OCI-LY1 (cell line): ENCODE measurements at regions not wholly inside any gene's neighbourhood (a gene's known extent, or its start where the extent isn't known, plus 50 kb on each side); places are given as distances from the start of the nearest gene placed in this dataset.
"Not testable (repeated sequence)": the region's sequence is repeated elsewhere in the genome, so short reads cannot be mapped to it uniquely, and the experiment has no call there.

ENCODE experiments used
- H2AFZ ChIP-seq: fragments of 200-600 bp; sonication (generic), shearing (Covaris generic); 2 replicates; pipeline ENCODE4 v1.6.0; 2014; ENCODE audit warnings: antibody characterized with exemption, mild to moderate bottlenecking, low read length
- H3F3A ChIP-seq: fragments of 200-600 bp; sonication (generic), shearing (Covaris generic); 2 replicates; pipeline ENCODE4 v1.6.0; 2014; ENCODE audit warnings: mild to moderate bottlenecking, antibody characterized with exemption, low read length, moderate library complexity; ENCODE audit not compliant: insufficient read depth
- H3K27ac ChIP-seq: fragments of 200-600 bp; sonication (generic); 2 replicates; pipeline ENCODE4 v1.5.1; 2014; ENCODE audit warnings: low read length, mixed run types, mild to moderate bottlenecking, low read depth; ENCODE audit not compliant: poor library complexity, severe bottlenecking
- H3K27me3 ChIP-seq: fragments of 200-600 bp; sonication (generic); 2 replicates; pipeline ENCODE4 v1.6.0; 2014; ENCODE audit warnings: antibody characterized with exemption, mild to moderate bottlenecking, low read length, moderate library complexity; ENCODE audit not compliant: insufficient read depth
- H3K36me3 ChIP-seq: fragments of 200-600 bp; sonication (generic); 2 replicates; pipeline ENCODE4 v1.6.1; 2014; ENCODE audit warnings: mild to moderate bottlenecking, antibody characterized with exemption, low read length, moderate library complexity, mixed read lengths; ENCODE audit not compliant: insufficient read depth
- H3K4me1 ChIP-seq: fragments of 200-600 bp; sonication (generic); 2 replicates; pipeline ENCODE4 v1.5.1; 2014; ENCODE audit warnings: mild to moderate bottlenecking, low read length, moderate library complexity; ENCODE audit not compliant: insufficient read depth, severe bottlenecking
- H3K4me2 ChIP-seq: fragments of 200-600 bp; sonication (generic), shearing (Covaris generic); 2 replicates; pipeline ENCODE4 v1.6.1; 2014; ENCODE audit warnings: low read length
- H3K4me3 ChIP-seq: fragments of 200-600 bp; sonication (generic); 2 replicates; pipeline ENCODE4 v1.5.1; 2014; ENCODE audit warnings: low read length, low read depth, mild to moderate bottlenecking, mixed read lengths; ENCODE audit not compliant: poor library complexity, severe bottlenecking
- H3K79me2 ChIP-seq: fragments of 200-600 bp; shearing (Covaris generic); 2 replicates; pipeline ENCODE4 v1.6.1; 2016; ENCODE audit warnings: mixed run types, low read length, mixed read lengths; ENCODE audit not compliant: insufficient read depth
- H3K9ac ChIP-seq: fragments of 200-600 bp; sonication (generic), shearing (Covaris generic); 2 replicates; pipeline ENCODE4 v1.6.1; 2014; ENCODE audit warnings: mild to moderate bottlenecking, low read length, mixed read lengths
- H3K9me2 ChIP-seq: fragments of 200-600 bp; sonication (generic), shearing (Covaris generic); 2 replicates; pipeline ENCODE4 v1.6.1; 2014; ENCODE audit warnings: low read depth, mild to moderate bottlenecking, low read length, mixed read lengths
- H3K9me3 ChIP-seq: fragments of 200-600 bp; shearing (Covaris generic); 2 replicates; pipeline ENCODE4 v1.6.1; 2014; ENCODE audit warnings: low read length, mixed read lengths
- H4K20me1 ChIP-seq: fragments of 200-600 bp; sonication (generic), shearing (Covaris generic); 2 replicates; pipeline ENCODE4 v1.6.0; 2016; ENCODE audit warnings: mild to moderate bottlenecking, low read length; ENCODE audit not compliant: insufficient read depth
- CTCF ChIP-seq: fragments of 200-600 bp; sonication (generic), shearing (Covaris generic); IDR thresholded peaks from 2 replicates; pipeline ENCODE4 v1.5.1; 2017; ENCODE audit warnings: mild to moderate bottlenecking, antibody characterized with exemption, low read length, moderate library complexity, mixed read lengths
- EZH2 ChIP-seq: fragments of 200-600 bp; sonication (generic), shearing (Covaris generic); IDR thresholded peaks from 2 replicates; pipeline ENCODE4 v1.8.0; 2017; ENCODE audit warnings: borderline replicate concordance, mixed run types, mild to moderate bottlenecking, antibody characterized with exemption, low read length, moderate library complexity, mixed read lengths

DNA sequence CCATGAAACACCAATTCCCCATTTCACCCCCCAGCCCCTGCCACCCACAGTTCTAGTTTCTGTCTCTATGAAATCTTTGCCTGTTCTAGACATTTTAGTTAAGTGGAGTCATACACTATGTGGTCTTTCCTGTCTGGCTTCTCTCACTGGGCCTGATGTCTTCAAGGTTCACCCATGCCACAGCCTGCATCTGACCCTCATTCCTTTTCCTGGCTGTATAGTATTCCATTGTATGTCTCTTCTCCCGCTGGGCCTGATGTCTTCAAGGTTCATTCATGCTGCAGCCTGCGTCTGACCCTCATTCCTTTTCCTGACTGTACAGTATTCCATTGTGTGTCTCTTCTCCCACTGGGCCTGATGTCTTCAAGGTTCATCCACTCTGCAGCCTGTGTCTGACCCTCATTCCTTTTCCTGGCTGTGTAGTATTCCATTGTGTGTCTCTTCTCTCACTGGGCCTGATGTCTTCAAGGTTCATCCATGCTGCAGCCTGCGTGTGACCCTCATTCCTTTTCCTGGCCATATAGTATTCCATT is 191.7 kb downstream of the CRLF2 start:
- Histone ChIP-seq H3K4me1 (no peaks in the 10 kb centered on the region), H3K27me3 (no peaks in the 10 kb centered on the region), H3K79me2 (no peaks in the 10 kb centered on the region), H3K9me2 (no peaks in the 10 kb centered on the region), H3K27ac (no peak overlapping the region), H3K9ac (no peak overlapping the region), H2AFZ (no peak overlapping the region), H3K4me3 (no peak overlapping the region), H3K4me2 (no peak overlapping the region), H3K9me3 (no peaks in the 10 kb centered on the region), H3K36me3 (no peaks in the 10 kb centered on the region), H4K20me1 (no peaks in the 10 kb centered on the region), H3F3A (no peaks in the 10 kb centered on the region)
- no peak for TF ChIP-seq CTCF
- no peak for TF ChIP-seq EZH2

DNA sequence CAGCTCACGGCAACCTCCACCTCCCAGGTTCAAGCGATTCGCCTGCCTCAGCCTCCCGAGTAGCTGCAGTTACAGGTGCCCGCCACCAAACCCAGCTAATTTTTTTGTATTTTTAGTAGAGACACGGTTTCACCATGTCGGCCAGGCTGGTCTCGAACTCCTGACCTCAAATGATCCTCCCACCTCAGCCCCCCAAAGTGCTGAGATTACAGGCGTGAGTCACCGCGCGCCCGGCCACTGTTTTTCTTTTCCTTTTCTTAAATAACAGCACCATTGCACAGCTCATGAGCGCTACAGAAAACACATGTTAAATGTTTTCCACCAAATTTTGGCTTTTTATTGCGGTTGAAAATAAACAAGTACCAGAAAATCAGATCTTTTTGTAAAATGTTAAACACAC is 195.5 kb downstream of the CRLF2 start:
- not testable (repeated sequence) for H3K4me1 ChIP-seq, H3K9ac ChIP-seq, H2AFZ ChIP-seq, H3K27me3 ChIP-seq, H3K27ac ChIP-seq, H3F3A ChIP-seq, H3K4me2 ChIP-seq, H3K9me3 ChIP-seq, H3K9me2 ChIP-seq, H4K20me1 ChIP-seq, H3K36me3 ChIP-seq, H3K4me3 ChIP-seq, H3K79me2 ChIP-seq

- H3K4me1 ChIP-seq, H3K9me2 ChIP-seq, H3K27ac ChIP-seq, H4K20me1 ChIP-seq, H3F3A ChIP-seq, H3K79me2 ChIP-seq, H3K9ac ChIP-seq, H3K4me3 ChIP-seq, H3K36me3 ChIP-seq, H3K4me2 ChIP-seq, H3K27me3 ChIP-seq, H3K9me3 ChIP-seq, H2AFZ ChIP-seq: not testable (repeated sequence)
Measured at GRCh38 chrX:1016281-1016680, 196.2 kb downstream of the CRLF2 start.

DNA sequence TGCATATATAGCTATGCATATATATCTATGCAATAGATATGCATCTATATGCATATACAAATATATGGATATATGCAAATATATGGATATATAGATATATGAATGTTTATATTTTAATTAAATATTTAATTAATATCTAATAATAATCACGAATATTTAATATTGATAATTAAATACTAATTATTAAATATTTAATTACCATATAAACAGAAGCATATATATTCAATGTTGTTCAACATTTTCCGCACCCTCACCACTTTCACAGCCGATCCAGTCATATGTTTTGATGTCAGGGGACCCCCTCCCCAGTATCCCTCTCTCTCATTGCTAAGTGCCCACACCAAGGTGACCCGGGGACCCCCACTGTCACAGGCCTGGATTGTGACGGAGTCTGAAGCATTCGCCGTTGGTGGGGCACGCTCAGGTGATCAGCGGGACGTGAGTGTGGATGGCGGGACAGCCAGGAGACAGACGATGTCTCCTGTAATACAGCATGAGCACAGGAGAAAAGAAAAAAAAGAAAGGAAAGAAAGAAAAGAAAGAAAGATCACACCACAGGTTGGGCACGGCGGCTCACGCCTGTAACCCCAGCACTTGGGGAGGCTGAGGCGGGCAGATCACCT is 199.7 kb downstream of the CRLF2 start:
- no peak overlapping the region for H3K27ac ChIP-seq
- no peaks in the 10 kb centered on the region for H3F3A ChIP-seq
- H3K27me3 ChIP-seq: no peaks in the 10 kb centered on the region
- H3K4me1 ChIP-seq: no peaks in the 10 kb centered on the region
- no peak overlapping the region for H2AFZ ChIP-seq
- TF ChIP-seq CTCF (no peak), EZH2 (no peak)
- no peaks in the 10 kb centered on the region for H3K79me2 ChIP-seq
- no peaks in the 10 kb centered on the region for H4K20me1 ChIP-seq
- H3K9me2 ChIP-seq: no peaks in the 10 kb centered on the region
- no peak overlapping the region for H3K9ac ChIP-seq
- no peaks in the 10 kb centered on the region for H3K9me3 ChIP-seq
- no peak overlapping the region for H3K4me2 ChIP-seq
- no peaks in the 10 kb centered on the region for H3K36me3 ChIP-seq
- no peak overlapping the region for H3K4me3 ChIP-seq
